ENCODE measurements at regions not wholly inside any gene's neighbourhood (a gene's known extent, or its start where the extent isn't known, plus 50 kb on each side); places are given as distances from the start of the nearest gene placed in this dataset.
"Not testable (repeated sequence)": the region's sequence is repeated elsewhere in the genome, so short reads cannot be mapped to it uniquely, and the experiment has no call there.

GRCh38 chr2:132282104-132282503 is 120.4 kb upstream of the ANKRD30BL start:
- TF ChIP-seq TCF4 (CRISPR knock-in tag; IDR thresholded peaks at IDR 0.05; ENCODE audit: borderline replicate concordance) = not testable (repeated sequence)
- TF ChIP-seq, protein P1, sequence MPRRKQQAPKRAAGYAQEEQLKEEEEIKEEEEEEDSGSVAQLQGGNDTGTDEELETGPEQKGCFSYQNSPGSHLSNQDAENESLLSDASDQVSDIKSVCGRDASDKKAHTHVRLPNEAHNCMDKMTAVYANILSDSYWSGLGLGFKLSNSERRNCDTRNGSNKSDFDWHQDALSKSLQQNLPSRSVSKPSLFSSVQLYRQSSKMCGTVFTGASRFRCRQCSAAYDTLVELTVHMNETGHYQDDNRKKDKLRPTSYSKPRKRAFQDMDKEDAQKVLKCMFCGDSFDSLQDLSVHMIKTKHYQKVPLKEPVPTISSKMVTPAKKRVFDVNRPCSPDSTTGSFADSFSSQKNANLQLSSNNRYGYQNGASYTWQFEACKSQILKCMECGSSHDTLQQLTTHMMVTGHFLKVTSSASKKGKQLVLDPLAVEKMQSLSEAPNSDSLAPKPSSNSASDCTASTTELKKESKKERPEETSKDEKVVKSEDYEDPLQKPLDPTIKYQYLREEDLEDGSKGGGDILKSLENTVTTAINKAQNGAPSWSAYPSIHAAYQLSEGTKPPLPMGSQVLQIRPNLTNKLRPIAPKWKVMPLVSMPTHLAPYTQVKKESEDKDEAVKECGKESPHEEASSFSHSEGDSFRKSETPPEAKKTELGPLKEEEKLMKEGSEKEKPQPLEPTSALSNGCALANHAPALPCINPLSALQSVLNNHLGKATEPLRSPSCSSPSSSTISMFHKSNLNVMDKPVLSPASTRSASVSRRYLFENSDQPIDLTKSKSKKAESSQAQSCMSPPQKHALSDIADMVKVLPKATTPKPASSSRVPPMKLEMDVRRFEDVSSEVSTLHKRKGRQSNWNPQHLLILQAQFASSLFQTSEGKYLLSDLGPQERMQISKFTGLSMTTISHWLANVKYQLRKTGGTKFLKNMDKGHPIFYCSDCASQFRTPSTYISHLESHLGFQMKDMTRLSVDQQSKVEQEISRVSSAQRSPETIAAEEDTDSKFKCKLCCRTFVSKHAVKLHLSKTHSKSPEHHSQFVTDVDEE (CRISPR knock-in tag; IDR thresholded peaks at IDR 0.05) = not testable (repeated sequence)
